H1 (cell line): ENCODE measurements at regions not wholly inside any gene's neighbourhood (a gene's known extent, or its start where the extent isn't known, plus 50 kb on each side); places are given as distances from the start of the nearest gene placed in this dataset.

ENCODE experiments used
- CTCF ChIA-PET: fragments of 300-600 bp; sonication (Branson Sonifier 250); formaldehyde crosslinking; loops from one replicate; lab custom pipeline; 2021; ENCODE audit not compliant: partially characterized antibody; lab: Charles Lee
- POLR2A ChIA-PET: fragments of 300-600 bp; sonication (Branson Sonifier 250); formaldehyde crosslinking; loops from one replicate; lab custom pipeline; 2021; ENCODE audit warnings: inconsistent platforms; ENCODE audit not compliant: partially characterized antibody; lab: Charles Lee
- DNase-seq, 2 experiments: peaks; one replicate each; pipeline versions ENCODE4 v3.0.0 to v3.0.0-alpha.2; 2010 to 2022; ENCODE audit warnings: low spot score in 2 of 2, low read depth in 1 of 2, mixed read lengths in 1 of 2
- FAIRE-seq: peaks from 2 replicates; lab custom pipeline; 2011; peaks lifted over from hg19 to GRCh38; lab: Jason Lieb, UNC
- H2AFZ ChIP-seq: 2 replicates; pipeline ENCODE4 v1.8.1; 2012; ENCODE audit warnings: low read length, inconsistent platforms
- H2AK5ac ChIP-seq: 2 replicates; pipeline ENCODE4 v1.6.1; 2013; ENCODE audit warnings: low read depth, low read length
- H2BK120ac ChIP-seq: replicated peaks from 2 replicates; pipeline ENCODE3; 2013; ENCODE audit warnings: low read depth, low read length, inconsistent platforms
- H2BK12ac ChIP-seq: 2 replicates; pipeline ENCODE4 v1.6.1; 2013; ENCODE audit warnings: low read depth, low read length
- H2BK15ac ChIP-seq: 2 replicates; pipeline ENCODE4 v1.6.1; 2013; ENCODE audit warnings: low read length
- H2BK20ac ChIP-seq: 2 replicates; pipeline ENCODE4 v1.6.1; 2013; ENCODE audit warnings: low read length
- H2BK5ac ChIP-seq: 2 replicates; pipeline ENCODE4 v1.6.1; 2013; ENCODE audit warnings: low read depth, low read length
- H3K14ac ChIP-seq: 2 replicates; pipeline ENCODE4 v1.6.1; 2013; ENCODE audit warnings: inconsistent platforms; ENCODE audit not compliant: insufficient read length
- H3K18ac ChIP-seq: 2 replicates; pipeline ENCODE4 v1.6.1; 2013; ENCODE audit warnings: low read length; ENCODE audit errors: extremely low read depth
- H3K23ac ChIP-seq: 2 replicates; pipeline ENCODE4 v1.6.1; 2013; ENCODE audit warnings: inconsistent platforms; ENCODE audit not compliant: insufficient read length
- H3K23me2 ChIP-seq: 2 replicates; pipeline ENCODE4 v1.6.1; 2013; ENCODE audit warnings: low read depth, low read length
- H3K27ac ChIP-seq: 2 replicates; pipeline ENCODE4 v1.6.1; 2011; ENCODE audit warnings: low read depth, low read length, inconsistent platforms
- H3K27me3 ChIP-seq, 4 experiments: replicated peaks in 1 of 4; 1 replicate in 1 of 4; 2 replicates in 3 of 4; pipeline versions ENCODE4 v1.6.1 to v1.8.1; 2011 to 2013; ENCODE audit warnings: low read length in 3 of 4, mild to moderate bottlenecking in 3 of 4, inconsistent platforms in 2 of 4, mixed read lengths in 2 of 4, moderate library complexity in 1 of 4; ENCODE audit not compliant: control insufficient read depth in 3 of 4, insufficient read depth in 3 of 4; ENCODE audit errors: extremely low read depth in 1 of 4
- H3K36me3 ChIP-seq, 4 experiments: 2 replicates each; pipeline versions ENCODE4 v1.6.1 to v1.8.1; 2011 to 2013; ENCODE audit warnings: mild to moderate bottlenecking in 4 of 4, low read length in 3 of 4, moderate library complexity in 2 of 4, control low read depth in 1 of 4, inconsistent platforms in 1 of 4; ENCODE audit not compliant: insufficient read depth in 4 of 4, control insufficient read depth in 2 of 4
- H3K4ac ChIP-seq: replicated peaks from 2 replicates; pipeline ENCODE3; 2013; ENCODE audit warnings: low read length, low read depth, mixed read lengths, inconsistent platforms; ENCODE audit not compliant: insufficient read length
- H3K4me1 ChIP-seq, 4 experiments: replicated peaks in 1 of 4; 1 replicate in 1 of 4; 2 replicates in 3 of 4; pipeline versions ENCODE4 v1.6.1 to v1.8.1; 2011 to 2013; ENCODE audit warnings: low read length in 3 of 4, inconsistent platforms in 2 of 4, mixed read lengths in 1 of 4; ENCODE audit not compliant: insufficient read depth in 4 of 4, control insufficient read depth in 3 of 4
- H3K4me2 ChIP-seq, 2 experiments: 2 replicates each; pipeline versions ENCODE4 v1.6.1 to v1.8.1; 2011 to 2013; ENCODE audit warnings: low read depth in 2 of 2, low read length in 2 of 2, control low read depth in 1 of 2, inconsistent platforms in 1 of 2, mild to moderate bottlenecking in 1 of 2; ENCODE audit not compliant: insufficient read depth in 1 of 2
- H3K4me3 ChIP-seq, 4 experiments: fragments of 200-600, 300-600 bp in 1 of 4; sonication (generic), shearing (Covaris generic), sonication (Bioruptor Twin) in 1 of 4; 2 replicates each; pipeline versions ENCODE4 v1.5.1 to v1.8.1; 2011 to 2016; ENCODE audit warnings: low read length in 4 of 4, low read depth in 3 of 4, control low read depth in 2 of 4, inconsistent platforms in 2 of 4, mild to moderate bottlenecking in 2 of 4, mixed read lengths in 1 of 4, moderate library complexity in 1 of 4; ENCODE audit not compliant: insufficient read depth in 2 of 4; ENCODE audit errors: extremely low read depth in 1 of 4
- H3K56ac ChIP-seq: replicated peaks from 2 replicates; pipeline ENCODE3; 2013; ENCODE audit warnings: low read depth, mild to moderate bottlenecking, mixed read lengths, low read length, inconsistent platforms; ENCODE audit not compliant: insufficient read length
- H3K79me1 ChIP-seq: 2 replicates; pipeline ENCODE4 v1.6.1; 2013; ENCODE audit warnings: low read depth, low read length, control low read depth
- H3K79me2 ChIP-seq, 2 experiments: 2 replicates each; pipeline versions ENCODE4 v1.6.1 to v1.8.1; 2012 to 2013; ENCODE audit warnings: low read length in 2 of 2, mild to moderate bottlenecking in 2 of 2, inconsistent platforms in 1 of 2; ENCODE audit not compliant: insufficient read depth in 2 of 2, control insufficient read depth in 1 of 2
- H3K9ac ChIP-seq, 4 experiments: replicated peaks in 1 of 4; 1 replicate in 1 of 4; 2 replicates in 3 of 4; pipeline versions ENCODE4 v1.6.1 to v1.8.1; 2011 to 2013; ENCODE audit warnings: low read depth in 3 of 4, low read length in 3 of 4, control low read depth in 2 of 4, mild to moderate bottlenecking in 2 of 4, moderate library complexity in 2 of 4, inconsistent platforms in 1 of 4; ENCODE audit errors: extremely low read depth in 1 of 4
- H3K9me3 ChIP-seq, 2 experiments: 2 replicates each; pipeline versions ENCODE4 v1.6.1 to v1.8.1; 2012 to 2013; ENCODE audit warnings: mild to moderate bottlenecking in 2 of 2, moderate library complexity in 2 of 2, control low read depth in 1 of 2, inconsistent platforms in 1 of 2, low read depth in 1 of 2, low read length in 1 of 2, mixed read lengths in 1 of 2; ENCODE audit not compliant: insufficient read depth in 2 of 2
- H4K20me1 ChIP-seq, 2 experiments: replicated peaks in 1 of 2; 2 replicates each; pipeline versions ENCODE3 to v1.8.1; 2011 to 2013; ENCODE audit warnings: inconsistent platforms in 2 of 2, low read length in 2 of 2, mild to moderate bottlenecking in 1 of 2; ENCODE audit not compliant: insufficient read depth in 2 of 2, control insufficient read depth in 1 of 2
- H4K5ac ChIP-seq: 2 replicates; pipeline ENCODE4 v1.6.1; 2013; ENCODE audit warnings: low read length, low read depth, mixed read lengths, inconsistent platforms; ENCODE audit not compliant: insufficient read length
- H4K8ac ChIP-seq: 2 replicates; pipeline ENCODE4 v1.8.0; 2013; ENCODE audit warnings: mild to moderate bottlenecking, moderate library complexity, low read length, inconsistent platforms; ENCODE audit not compliant: insufficient read depth; ENCODE audit errors: extremely low read depth
- H4K91ac ChIP-seq: replicated peaks from 2 replicates; pipeline ENCODE3; 2013; ENCODE audit warnings: low read length, mixed read lengths, inconsistent platforms; ENCODE audit not compliant: insufficient read length
- ATF2 ChIP-seq: IDR thresholded peaks from 2 replicates; pipeline ENCODE4 v1.6.1; 2012; ENCODE audit warnings: low read length, inconsistent platforms
- KDM5A ChIP-seq: fragments of 200-600 bp; IDR thresholded peaks from 2 replicates; pipeline ENCODE4 v1.7.1; 2012; ENCODE audit warnings: mild to moderate bottlenecking, low read length, inconsistent platforms, mixed read lengths
- POLR2A ChIP-seq, 2 experiments: IDR thresholded peaks; 1 replicate in 1 of 2; 2 replicates in 1 of 2; pipeline ENCODE4 v1.6.1; 2011; ENCODE audit warnings: low read depth in 2 of 2, low read length in 2 of 2, mild to moderate bottlenecking in 2 of 2; ENCODE audit errors: control extremely low read depth in 1 of 2
- WGBS, 2 experiments: shearing (Covaris generic) in 1 of 2; methylation state at CpG; one replicate each; pipeline versions ENCODE4 v1.1.6 to v1.1.7; 2013 to 2015; ENCODE audit warnings: low lambda C conversion rate in 2 of 2, mixed read lengths in 2 of 2, inconsistent platforms in 1 of 2, low coverage in 1 of 2, missing lambda C conversion rate in 1 of 2; ENCODE audit not compliant: insufficient replicate concordance in 2 of 2, insufficient coverage in 1 of 2, insufficient read length in 1 of 2; ENCODE audit errors: extremely low coverage in 1 of 2, missing lambda C conversion rate in 1 of 2; 5-methylcytosine and 5-hydroxymethylcytosine counted together

- H2BK15ac ChIP-seq: no peak overlapping the region
- H4K5ac ChIP-seq: no peak overlapping the region
- no peak overlapping the region for H3K23ac ChIP-seq
- H3K79me2 ChIP-seq: no peaks in the 10 kb centered on the region
- no peak overlapping the region for H2BK20ac ChIP-seq
- H3K56ac ChIP-seq: no peak overlapping the region
- no peak overlapping the region for H3K9ac ChIP-seq
- ChIA-PET CTCF (interaction anchor here (0.6 to 1.4 kb wide), 4 partner anchors 9 to 801 kb away, joined by 3 to 4 read pairs (median 4); no protein-coding TSS in a partner anchor), POLR2A (interaction anchor here (0.6 kb wide), 1 partner anchor 701 kb away, joined by 3 read pairs; no protein-coding TSS in a partner anchor)
- peak overlapping the region; percentile 89; the same call in 1 of the 2 replicates for H2AFZ ChIP-seq
- no peaks in the 10 kb centered on the region for H3K36me3 ChIP-seq
- DNase-seq (no peak), FAIRE-seq (no peak)
- H4K20me1 ChIP-seq: no peaks in the 10 kb centered on the region
- peak overlapping the region; percentile 7 for H4K91ac ChIP-seq
- no peak overlapping the region for H4K8ac ChIP-seq
- no peaks in the 10 kb centered on the region for H3K79me1 ChIP-seq
- peaks cover 0 to 3% (median 0%) of the 10 kb centered on the region in 4 experiments; a peak in 1 of 7 replicates for H3K4me1 ChIP-seq
- 87% methylated on average over 2 of the region's 2 CpGs; no CpG with 5 or more reads in 1 of the 2 experiments for WGBS, 2 experiments
- 0 out of 4 replicates have a peak, but pooled peaks cover 0 to 4% of the 10 kb centered on the region in 2 experiments for H3K9me3 ChIP-seq
- no peak overlapping the region for H2BK12ac ChIP-seq
- no peak overlapping the region for H3K18ac ChIP-seq
- no peak overlapping the region for H3K4ac ChIP-seq
- H3K4me3 ChIP-seq: no peak overlapping the region
- H2BK120ac ChIP-seq: no peak overlapping the region
- no peak for TF ChIP-seq POLR2A (IDR thresholded peaks at IDR 0.05; ENCODE audit: control extremely low read depth in 1 of 2, low read depth in 2 of 2, low read length in 2 of 2)
- TF ChIP-seq ATF2: no peak
- no peak for TF ChIP-seq KDM5A
- H2AK5ac ChIP-seq: no peak overlapping the region
- H3K4me2 ChIP-seq: no peak overlapping the region
- no peaks in the 10 kb centered on the region for H3K23me2 ChIP-seq
- no peak overlapping the region for H2BK5ac ChIP-seq
- H3K27me3 ChIP-seq: no peaks in the 10 kb centered on the region
- no peak overlapping the region for H3K14ac ChIP-seq
- H3K27ac ChIP-seq: no peak overlapping the region
These were observed 652.6 kb upstream of the KLF4 start for GRCh38 chr9:108142142-108142503.
